Fibroblast of skin of scalp (primary cell): ENCODE measurements at regions not wholly inside any gene's neighbourhood (a gene's known extent, or its start where the extent isn't known, plus 50 kb on each side); places are given as distances from the start of the nearest gene placed in this dataset.
A peak's percentile ranks its signal among the peaks of the same experiment; 100 is the strongest.
"Not testable (repeated sequence)": the region's sequence is repeated elsewhere in the genome, so short reads cannot be mapped to it uniquely, and the experiment has no call there.

Experiments
- DNase-seq: peaks from one replicate; pipeline ENCODE4 v3.0.0-alpha.2; 2013

DNA sequence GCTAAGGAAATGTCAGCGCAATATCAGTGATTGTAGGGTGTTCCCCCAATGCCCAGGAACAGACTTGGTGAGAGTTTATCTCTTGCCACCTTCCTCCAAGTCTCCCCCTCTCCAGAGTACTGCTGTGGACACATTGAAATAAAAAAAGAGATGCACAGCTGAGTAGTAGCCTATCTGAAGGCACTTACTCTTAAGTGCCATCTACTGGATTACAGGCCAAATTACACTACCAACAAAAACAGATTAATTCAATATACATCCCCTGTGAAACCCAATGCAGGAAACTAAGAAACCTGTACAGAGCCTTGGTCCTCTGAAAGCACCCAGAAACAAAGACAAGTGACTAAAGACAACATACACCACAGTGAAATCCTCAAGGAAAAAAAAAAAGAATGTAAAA lies 460.3 kb downstream of the ZIC3 start:
- peak; percentile 13 for DNase-seq

DNA sequence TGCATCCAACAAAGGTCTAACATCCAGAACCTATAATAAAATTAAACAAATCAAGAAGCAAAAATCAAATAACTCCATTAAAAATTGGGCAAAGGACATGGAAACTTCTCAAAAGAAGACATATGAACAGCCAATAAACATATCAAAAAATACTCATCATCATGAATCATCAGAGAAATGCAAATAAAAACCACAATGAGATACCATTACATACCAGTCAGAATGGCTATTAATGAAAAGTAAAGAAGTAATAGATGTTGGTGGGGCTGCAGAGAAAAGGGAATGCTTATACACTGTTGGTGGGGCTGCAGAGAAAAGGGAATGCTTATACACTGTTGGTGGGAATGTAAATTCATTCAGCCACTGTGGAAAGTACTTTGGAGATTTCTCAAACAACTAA lies 465.8 kb downstream of the ZIC3 start:
- DNase-seq, result peak; percentile 22

DNA sequence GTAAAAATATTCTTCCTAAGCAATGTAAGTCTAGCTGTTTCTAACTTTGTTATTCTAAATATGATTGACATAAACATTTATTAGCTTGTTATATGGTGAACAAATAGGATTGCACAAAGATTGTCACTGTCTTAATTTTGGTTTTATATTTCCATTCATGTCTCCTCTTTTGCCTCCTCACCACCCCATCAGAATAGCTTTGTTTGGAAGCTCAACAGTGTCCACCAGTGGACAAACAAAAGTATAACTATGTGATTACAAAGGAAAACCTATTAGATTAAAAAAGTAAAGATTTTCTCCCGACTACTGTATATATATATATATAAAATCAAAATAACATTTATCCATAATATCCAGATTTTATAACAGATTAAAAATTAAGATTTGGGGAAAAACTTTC lies 468.2 kb downstream of the ZIC3 start:
- DNase-seq, result no peak

DNA sequence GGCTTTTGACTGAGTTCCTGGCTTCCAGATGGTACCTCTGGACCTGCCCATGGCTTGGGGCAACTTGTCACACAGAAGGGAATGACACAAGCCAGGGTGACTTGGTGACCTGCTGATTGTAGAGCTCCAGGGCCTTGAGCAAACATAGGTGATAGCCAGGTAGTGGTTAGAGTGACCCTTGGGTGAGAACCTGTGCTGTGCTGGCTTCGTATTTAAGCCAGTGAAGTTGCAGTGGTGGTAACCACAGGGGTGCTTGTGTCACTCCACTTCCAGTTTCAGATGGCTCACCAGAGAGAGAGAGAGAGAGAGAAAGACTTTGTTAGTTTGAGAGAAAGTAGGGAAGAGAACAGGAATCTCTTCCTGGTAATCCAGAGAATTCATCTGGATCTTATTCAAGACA lies 471.6 kb downstream of the ZIC3 start:
- no peak for DNase-seq

DNA sequence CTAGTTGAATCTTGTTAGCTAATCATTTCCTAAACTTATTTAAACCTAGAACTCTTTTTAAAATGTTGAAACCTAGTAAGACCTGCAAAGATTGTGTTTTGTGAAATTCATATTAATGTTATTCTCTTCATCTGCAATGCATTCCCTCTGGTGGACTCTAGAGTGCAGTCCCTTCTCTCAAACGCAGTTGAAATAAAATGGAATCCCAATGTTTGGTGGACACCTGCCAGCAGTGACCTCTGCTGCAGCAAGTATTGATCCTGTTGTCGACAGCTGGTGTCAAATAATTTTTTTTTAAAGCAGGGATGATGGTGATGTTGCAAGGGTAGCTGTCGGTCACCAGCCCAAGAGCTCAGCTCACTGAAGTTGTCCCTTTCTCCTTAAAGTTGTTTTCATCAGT lies 492.0 kb downstream of the ZIC3 start:
- DNase-seq, result no peak

DNA sequence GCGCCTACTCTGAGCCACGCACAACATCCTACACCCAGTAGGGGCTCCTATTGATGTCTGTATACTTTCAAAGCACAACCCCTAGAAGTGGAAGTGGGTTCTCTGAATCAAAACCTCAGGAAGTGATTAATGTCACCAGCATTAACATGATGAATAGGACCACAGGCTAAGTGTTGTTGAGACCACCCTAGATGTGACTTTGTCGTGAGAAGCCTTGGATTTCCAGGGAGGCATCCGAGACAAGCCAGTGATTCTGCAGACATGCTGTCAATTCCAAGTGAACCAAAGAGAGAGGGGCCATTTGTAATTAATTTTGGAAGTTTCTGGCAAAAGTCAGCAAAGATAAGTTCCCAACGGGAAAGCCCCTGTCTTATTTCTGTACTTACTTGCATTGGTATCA lies 493.0 kb downstream of the ZIC3 start:
- DNase-seq, result no peak

DNA sequence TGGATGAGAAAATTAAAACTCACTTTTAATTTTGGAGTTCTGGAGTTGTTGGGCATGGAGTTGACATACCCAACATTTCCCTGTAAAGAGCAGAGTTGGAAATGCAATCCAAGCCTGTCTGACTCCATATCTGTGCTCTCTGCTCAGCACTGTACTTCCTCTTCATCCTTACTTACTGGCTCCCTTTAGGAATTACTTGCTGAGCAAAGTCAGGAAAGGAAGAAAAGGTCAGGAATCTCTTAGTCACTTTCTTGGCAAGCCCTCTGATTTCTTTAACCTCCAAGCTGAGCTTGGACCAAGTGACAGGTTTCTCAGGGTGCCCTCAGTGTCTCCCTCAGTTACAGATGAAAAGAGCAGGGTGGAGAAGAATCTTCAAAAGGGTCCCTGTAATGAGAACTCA lies 501.5 kb downstream of the ZIC3 start:
- no peak for DNase-seq

DNA sequence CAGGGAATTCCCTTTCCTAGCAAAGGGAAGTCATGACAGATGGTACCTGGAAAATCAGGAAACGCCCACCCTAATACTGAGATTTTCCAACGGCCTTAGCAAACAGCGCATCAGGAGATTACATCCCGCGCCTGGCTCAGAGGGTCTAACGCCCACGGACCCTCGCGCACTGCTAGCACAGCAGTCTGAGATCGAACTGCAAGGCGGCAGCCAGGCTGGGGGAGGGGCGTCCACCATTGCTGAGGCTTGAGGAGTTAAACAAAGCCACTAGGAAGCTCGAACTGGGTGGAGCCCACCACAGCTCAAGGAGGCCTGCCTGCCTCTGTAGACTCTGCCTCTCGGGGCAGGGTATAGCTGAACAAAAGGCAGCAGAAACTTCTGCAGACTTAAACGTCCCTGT lies 507.7 kb downstream of the ZIC3 start:
- no peak for DNase-seq

DNA sequence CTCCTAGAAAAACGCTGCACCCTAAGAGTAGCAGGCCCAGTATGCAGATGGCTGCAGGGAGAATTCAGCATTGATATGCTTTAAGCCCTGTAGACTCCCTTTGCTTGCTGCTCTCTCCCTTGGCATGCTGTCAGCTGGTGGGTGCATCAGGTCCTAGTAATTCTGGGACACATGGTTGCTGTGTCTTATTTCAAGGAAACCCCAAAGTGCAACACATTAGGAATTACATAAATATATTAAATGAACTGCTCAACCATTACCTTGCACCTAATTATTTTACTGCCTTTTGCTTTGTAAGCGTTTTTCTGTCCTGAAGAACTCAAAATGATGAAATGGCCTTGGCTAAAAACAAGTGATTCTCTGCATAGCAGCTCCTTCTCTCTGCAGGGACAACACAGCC lies 516.3 kb downstream of the ZIC3 start:
- no peak for DNase-seq

DNA sequence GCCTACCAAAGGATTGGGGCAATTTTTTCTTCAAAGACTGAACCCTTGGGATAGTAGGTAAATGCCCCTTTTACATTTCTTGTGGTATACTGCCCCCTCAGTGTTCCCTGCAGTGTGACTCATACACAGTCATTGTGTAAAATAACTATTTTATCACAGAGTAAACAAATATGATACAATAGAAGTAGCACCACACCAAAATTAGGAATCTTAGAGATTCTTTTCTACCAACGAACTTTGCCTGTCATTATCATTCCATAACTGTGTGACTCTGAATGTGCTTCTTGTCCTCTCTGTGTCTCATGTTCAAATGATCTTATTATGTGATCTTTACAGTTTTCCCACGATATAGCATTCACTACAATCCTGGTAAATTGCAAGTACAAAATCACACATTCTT lies 517.0 kb downstream of the ZIC3 start:
- DNase-seq, result no peak

DNA sequence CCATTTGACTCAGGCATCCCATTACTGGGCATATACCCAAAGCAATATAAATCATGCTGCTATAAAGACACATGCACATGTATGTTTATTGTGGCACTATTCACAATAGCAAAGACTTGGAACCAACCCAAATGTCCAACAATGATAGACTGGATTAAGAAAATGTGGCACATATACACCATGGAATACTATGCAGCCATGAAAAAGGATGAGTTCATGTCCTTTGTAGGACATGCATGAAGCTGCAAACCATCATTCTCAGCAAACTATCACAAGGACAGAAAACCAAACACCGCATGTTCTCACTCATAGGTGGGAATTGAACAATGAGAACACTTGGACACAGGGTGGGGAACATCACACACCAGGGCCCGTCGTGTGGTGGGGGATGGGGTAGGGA lies 545.0 kb downstream of the ZIC3 start:
- DNase-seq, result not testable (repeated sequence)

DNA sequence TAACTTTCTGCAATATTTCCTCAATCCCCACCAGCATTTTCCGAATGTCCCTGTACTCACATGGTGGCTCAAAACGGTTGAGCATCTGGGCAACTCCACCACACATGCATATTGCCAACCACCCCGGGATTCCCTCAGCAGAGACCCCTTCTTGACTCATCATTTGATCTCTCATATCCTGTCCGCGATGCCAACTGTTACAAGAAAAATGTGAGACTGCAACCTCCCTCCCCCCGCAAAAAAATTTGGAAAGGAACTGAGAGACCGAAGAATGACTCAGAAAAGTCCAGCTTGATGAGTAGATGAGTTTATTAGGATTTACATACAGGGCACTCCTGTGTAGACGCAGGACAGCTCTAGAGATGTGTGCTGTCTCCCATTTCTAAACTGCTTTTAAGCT lies 561.4 kb downstream of the ZIC3 start:
- peak; percentile 69 for DNase-seq

DNA sequence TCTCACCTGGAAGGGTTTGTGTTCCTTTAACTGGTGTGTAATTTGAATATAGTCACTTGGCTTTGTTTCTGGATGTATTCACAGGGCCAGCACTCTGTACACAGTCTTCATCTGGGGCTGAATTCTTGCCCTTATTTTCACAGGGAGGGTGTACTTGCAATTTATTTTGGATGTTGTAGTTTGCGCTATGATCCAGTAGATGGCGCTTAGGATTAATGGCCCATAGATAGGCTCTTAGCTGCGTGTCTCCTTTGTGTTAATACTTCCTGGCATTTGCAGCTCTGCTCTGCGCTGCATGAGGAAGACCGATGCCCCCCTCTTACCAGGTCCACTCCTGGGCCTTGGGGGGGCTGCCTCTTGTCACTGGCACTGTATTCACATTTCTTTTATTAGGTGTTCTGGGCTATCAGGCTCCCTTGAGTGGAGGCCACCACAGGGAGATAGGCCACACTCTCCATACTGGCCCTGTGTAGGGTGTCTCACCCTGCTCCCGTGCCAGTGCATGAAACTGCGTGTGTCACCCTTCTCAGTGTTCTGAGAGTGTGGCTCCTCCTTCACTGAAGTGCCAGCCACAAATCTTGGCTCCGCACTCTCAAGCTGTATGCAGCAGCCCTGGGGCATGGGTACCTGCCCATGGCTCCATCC lies 562.2 kb downstream of the ZIC3 start:
- DNase-seq, result peak; percentile 47

DNA sequence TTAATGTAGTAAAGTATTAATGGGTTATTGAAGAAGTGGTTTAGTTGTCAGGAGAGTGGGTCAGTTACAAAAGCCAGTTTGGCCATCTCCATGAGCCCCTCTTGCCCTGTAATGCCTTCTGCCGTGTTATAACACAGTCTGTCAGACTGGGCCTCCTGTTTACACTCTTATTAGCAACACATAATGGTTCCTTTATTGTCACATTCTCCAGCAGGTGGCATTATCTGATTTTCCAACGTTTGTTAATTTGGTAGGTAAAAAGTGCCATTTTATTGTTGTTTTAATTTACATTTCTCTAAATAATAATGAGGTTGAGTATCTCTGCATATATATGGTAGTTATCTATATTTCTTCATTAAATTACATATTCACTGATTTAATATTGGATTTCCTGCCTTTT lies 560.8 kb downstream of the FGF13 start:
- DNase-seq, result no peak

DNA sequence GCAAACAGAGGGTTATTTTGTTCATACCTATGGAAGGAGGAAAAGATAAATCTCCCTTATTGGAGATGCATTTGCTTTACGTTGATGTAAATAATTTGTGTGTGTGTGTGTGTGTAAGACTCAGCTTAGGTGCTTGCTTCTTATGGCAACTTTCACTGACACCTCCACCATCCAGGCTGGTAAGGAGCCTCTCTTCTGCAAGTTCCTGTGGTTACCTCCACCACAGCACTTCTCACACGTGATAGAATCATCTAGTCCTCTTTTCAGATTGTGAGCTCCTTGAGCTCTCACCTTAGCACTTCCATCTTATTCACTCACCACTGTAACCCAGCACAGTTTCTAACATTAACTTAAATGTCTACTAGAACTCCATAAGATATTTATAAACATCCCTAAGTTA lies 553.7 kb downstream of the FGF13 start:
- no peak for DNase-seq

DNA sequence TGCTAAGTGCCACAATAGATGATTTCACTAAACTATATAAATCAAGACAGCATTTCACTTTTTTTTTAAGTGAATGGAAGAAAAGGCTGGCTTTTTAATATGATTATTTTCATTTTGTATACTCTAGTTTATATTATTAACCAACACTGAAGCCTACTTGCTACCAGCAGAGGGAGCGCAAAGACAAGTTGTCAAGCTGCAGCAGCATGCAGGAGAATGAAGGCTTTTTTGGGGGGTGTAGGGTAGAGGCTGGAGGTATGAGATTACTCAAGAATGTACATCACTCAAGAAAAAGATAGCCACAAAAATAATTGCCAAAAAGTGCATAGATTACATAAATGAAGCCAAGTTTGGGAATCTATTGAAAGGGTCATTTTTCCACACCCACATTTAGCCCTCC lies 519.5 kb downstream of the FGF13 start:
- peak; percentile 30 for DNase-seq

DNA sequence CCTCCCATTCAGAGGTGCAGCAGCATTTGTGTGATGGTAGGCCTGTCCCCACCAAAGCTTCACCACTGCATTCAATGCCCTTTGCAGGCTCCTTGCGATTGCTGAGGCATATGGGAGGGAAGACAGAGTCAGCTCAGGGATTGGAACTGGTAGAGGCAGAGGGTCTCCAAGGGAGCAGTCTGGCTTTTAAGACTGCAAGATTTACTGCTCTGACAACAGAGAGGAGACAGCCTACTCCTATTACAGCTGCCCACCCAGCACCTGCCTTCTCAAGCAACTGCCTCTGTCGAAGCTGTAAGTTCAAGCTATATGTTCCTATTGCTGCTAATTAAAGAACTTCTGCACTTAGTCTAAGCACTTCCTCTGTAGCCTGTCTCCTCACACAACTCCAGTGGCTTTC lies 481.8 kb downstream of the FGF13 start:
- no peak for DNase-seq

DNA sequence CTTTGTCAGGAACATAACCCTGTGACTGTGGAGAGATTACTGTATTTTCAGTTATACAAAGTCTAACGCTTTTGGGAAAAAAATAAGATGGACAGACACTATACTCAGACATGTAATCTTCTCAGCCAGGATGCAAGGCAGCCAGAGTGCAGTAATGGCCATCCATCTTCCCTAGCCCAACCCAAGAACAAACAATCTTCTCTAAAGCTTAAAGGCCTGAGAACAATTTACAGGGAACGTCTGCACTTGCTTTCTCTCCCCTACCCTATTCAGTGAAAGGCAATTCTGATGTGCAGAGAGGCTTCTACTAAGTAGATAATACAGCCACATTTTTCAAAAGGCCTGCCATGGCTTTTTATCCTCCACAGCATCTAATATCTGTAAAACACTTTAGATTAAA lies 471.3 kb downstream of the FGF13 start:
- DNase-seq, result no peak

DNA sequence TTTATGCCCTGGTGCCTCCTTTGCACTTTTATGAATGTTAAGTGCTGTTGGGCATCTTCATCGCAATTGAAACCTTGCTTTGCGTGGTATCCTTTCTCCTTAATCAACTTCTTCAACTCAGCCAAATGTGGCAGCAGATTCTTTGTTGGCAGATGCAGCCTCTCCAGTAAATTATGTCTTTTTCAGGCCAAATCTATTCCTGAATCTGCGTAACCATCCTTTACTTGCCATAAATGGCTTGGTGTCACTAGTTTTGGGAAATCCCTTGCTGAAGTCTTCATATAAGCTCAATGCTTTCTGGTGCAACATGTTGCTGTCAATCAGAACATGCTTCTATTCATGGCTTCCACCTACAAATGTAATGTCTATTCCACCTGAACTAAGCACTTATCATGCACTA lies 457.5 kb downstream of the FGF13 start:
- no peak for DNase-seq

DNA sequence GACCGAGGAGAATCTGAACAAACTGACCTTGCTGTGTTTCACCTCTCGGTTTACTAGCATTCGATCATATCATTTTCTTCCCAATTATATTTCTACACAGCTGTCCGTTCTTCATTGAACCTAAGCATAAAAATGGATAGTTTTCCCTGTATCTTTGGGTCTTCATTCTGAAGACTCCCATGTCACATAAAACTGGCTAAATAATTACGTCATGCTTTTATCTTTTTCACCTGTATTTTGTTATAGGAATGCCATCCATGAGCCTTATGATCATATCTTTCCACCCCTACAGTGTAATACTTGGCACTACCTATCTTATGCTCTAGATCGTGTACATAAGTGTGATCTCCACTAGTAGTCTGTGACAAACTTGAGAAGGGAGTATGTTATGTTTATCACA lies 456.1 kb downstream of the FGF13 start:
- no peak for DNase-seq

DNA sequence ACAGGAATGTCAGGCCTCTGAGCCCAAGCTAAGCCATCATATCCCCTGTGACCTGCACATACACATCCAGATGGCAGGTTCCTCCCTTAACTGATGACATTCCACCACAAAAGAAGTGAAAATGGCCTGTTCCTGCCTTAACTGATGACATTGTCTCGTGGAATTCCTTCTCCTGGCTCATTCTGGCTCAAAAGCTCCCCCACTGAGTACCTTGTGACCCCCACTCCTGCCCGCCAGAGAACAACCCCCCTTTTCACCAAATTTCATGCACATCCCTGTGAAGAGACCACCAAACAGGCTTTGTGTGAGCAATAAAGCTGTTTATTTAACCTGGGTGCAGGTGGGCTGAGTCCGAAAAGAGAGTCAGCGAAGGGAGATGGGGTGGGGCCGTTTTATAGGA lies 447.4 kb downstream of the FGF13 start:
- not testable (repeated sequence) for DNase-seq

DNA sequence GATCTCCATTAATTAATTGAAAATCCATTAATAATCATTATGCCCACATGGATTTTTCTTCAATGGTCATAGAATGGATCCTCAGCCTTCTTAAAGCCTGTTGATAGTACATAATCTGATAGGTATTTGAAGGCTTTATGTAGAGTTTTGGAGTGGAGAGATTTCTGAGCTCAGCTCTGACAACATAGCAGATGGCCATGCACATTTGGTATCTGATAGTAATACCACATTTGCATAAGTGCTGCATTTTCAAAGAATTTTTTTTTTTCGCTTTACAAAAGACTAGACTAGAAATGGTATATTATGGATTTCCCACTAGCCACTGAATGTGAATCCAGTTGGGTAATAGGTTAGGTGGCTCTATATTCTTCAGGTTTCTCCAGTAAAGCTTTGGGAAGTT lies 440.6 kb downstream of the FGF13 start:
- no peak for DNase-seq

DNA sequence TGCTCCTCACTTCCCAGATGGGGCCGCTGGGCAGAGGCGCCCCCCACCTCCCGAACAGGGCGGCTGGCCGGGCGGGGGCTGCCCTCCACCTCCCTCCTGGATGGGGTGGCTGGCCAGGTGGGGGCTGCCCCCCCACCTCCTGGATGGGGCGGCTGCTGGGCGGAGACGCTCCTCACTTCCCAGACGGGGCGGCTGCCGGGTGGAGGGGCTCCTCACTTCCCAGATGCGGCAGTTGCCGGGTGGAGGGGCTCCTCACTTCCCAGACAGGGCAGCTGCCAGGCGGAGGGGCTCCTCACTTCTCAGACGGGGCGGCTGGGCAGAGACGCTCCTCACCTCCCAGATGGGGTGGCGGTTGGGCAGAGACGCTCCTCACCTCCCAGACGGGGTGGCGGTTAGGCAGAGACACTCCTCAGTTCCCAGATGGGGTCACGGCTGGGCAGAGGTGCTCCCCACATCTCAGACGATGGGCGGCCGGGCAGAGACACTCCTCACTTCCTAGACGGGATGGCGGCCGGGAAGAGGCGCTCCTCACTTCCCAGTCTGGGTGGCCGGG lies 428.8 kb downstream of the FGF13 start:
- DNase-seq, result not testable (repeated sequence)

DNA sequence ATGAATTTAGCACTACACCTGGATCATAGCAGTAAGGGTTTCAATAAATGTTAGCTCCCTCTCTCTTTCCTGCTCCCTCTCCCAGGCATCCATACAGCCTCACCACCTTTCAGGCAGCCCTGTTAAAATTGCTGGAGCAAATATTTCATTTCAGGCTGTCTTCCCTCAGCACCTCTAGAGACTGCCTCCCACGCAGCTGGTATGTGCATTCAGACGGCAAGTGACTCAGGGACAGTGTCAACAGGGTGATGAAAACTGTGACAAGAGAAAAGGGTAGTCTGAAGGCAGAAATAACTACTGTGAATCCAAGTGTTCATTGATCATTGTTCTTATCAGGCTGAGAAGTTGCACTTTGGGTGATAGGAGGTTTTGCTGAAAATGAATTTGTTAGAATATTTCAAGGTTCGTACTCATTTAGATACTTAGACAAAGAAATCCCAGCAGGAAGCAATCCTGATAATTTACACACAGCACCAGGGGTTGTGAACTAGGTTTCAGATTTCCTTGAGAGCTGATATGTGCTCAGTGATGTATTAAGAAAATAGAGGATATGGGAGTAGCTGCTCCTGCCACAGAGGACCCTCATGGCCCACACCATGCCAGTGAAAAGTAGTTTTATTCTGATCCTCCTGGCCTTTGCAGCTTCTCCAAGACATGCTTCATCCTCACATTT lies 424.2 kb downstream of the FGF13 start:
- no peak for DNase-seq

DNA sequence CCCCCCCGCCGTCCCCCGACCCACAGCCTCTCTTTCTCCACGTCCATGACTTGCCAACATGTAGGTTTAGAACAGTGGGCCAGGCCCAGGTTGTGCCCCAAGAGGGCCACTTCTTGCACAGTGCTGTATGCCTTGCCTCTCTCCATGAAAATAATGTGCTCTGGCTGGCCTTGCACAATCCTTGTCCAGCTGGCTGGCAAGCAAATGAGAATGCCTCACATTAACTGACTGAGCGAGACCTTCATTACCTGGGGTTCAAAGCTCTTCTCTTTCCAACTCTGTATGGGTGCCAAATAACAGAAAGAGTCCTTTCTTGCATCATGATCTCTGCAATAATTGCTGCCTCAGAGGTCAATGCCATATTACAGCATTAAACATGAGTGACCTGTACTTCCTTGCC lies 416.6 kb downstream of the FGF13 start:
- DNase-seq, result no peak
